Transverse colon (tissue), 3 donors: ENCODE measurements at regions not wholly inside any gene's neighbourhood (a gene's known extent, or its start where the extent isn't known, plus 50 kb on each side); places are given as distances from the start of the nearest gene placed in this dataset.

Source experiments
- CTCF ChIP-seq, 5 experiments: fragments of 200-600 bp in 3 of 5; fragments of 450-650 bp in 2 of 5; sonication (generic) in 3 of 5; IDR thresholded peaks; 1 replicate in 2 of 5; 2 replicates in 3 of 5; pipeline ENCODE4 v1.5.1; 2016 to 2017; ENCODE audit warnings: antibody characterized with exemption in 5 of 5, inconsistent platforms in 3 of 5, mild to moderate bottlenecking in 2 of 5, moderate library complexity in 1 of 5
- EP300 ChIP-seq: sonication (generic); formaldehyde crosslinking; IDR thresholded peaks from one replicate; pipeline ENCODE4 v1.6.1; 2017; ENCODE audit warnings: antibody characterized with exemption, low read depth
- POLR2A ChIP-seq: fragments of 450-650 bp; IDR thresholded peaks from one replicate; pipeline ENCODE4 v1.6.1; 2016; ENCODE audit warnings: antibody characterized with exemption, mild to moderate bottlenecking, moderate library complexity

- no peak for TF ChIP-seq CTCF (IDR thresholded peaks at IDR 0.05)
- no peak for TF ChIP-seq POLR2A
- TF ChIP-seq EP300 = no peak
Observed at GRCh38 chr18:47404845-47405244, 153.4 kb upstream of the SKOR2 start.
